Liver (tissue), 8 donors: ENCODE measurements at regions not wholly inside any gene's neighbourhood (a gene's known extent, or its start where the extent isn't known, plus 50 kb on each side); places are given as distances from the start of the nearest gene placed in this dataset.

Experiments used
- DNase-seq: peaks from one replicate; pipeline ENCODE4 v3.0.0-alpha.2; 2017; ENCODE audit warnings: low spot score
- H3K27ac ChIP-seq, 2 donors: one replicate each; pipeline ENCODE4 v1.7.0; 2013; ENCODE audit warnings: inconsistent platforms in 2 of 2, low read length in 2 of 2, control low read depth in 1 of 2, low read depth in 1 of 2, mild to moderate bottlenecking in 1 of 2
- H3K27me3 ChIP-seq, 4 donors: one replicate each; pipeline versions ENCODE4 v1.6.1 to v1.7.0; 2013; ENCODE audit warnings: low read length in 3 of 4, inconsistent platforms in 1 of 4, mild to moderate bottlenecking in 1 of 4, moderate library complexity in 1 of 4; ENCODE audit not compliant: control insufficient read depth in 4 of 4, insufficient read depth in 4 of 4
- H3K36me3 ChIP-seq, 4 donors: one replicate each; pipeline versions ENCODE4 v1.6.1 to v1.7.0; 2013; ENCODE audit warnings: low read length in 3 of 4, mild to moderate bottlenecking in 3 of 4, low read depth in 1 of 4, moderate library complexity in 1 of 4; ENCODE audit not compliant: control insufficient read depth in 4 of 4, insufficient read depth in 3 of 4
- H3K4me1 ChIP-seq, 4 donors: one replicate each; pipeline versions ENCODE4 v1.6.1 to v1.7.0; 2013; ENCODE audit warnings: low read length in 3 of 4, mild to moderate bottlenecking in 3 of 4, moderate library complexity in 1 of 4; ENCODE audit not compliant: control insufficient read depth in 4 of 4, insufficient read depth in 4 of 4
- H3K4me3 ChIP-seq, 3 donors: one replicate each; pipeline versions ENCODE4 v1.6.1 to v1.7.0; 2013; ENCODE audit warnings: low read length in 3 of 3, control low read depth in 1 of 3, low read depth in 1 of 3, mild to moderate bottlenecking in 1 of 3
- H3K9ac ChIP-seq, 2 donors: one replicate each; pipeline ENCODE4 v1.7.0; 2013; ENCODE audit warnings: low read length in 2 of 2, mild to moderate bottlenecking in 2 of 2, moderate library complexity in 2 of 2, control low read depth in 1 of 2, low read depth in 1 of 2
- H3K9me3 ChIP-seq, 4 donors: one replicate each; pipeline versions ENCODE4 v1.6.1 to v1.7.0; 2013; ENCODE audit warnings: low read length in 3 of 4; ENCODE audit not compliant: control insufficient read depth in 4 of 4
- EGR1 ChIP-seq, 2 donors: IDR thresholded peaks; 2 replicates each; pipeline ENCODE4 v1.6.1; 2016 to 2018; ENCODE audit warnings: antibody characterized with exemption in 2 of 2, low read depth in 2 of 2
- HNF4A ChIP-seq, 2 donors: conservative IDR thresholded peaks; 2 replicates each; pipeline ENCODE4 v1.6.1; 2016; ENCODE audit warnings: antibody characterized with exemption in 2 of 2, mild to moderate bottlenecking in 2 of 2
- JUND ChIP-seq, 2 donors: IDR thresholded peaks; 2 replicates each; pipeline ENCODE4 v1.6.1; 2016; ENCODE audit warnings: antibody characterized with exemption in 2 of 2
- NR2F2 ChIP-seq: IDR thresholded peaks from 2 replicates; pipeline ENCODE4 v1.6.1; 2016; ENCODE audit warnings: antibody characterized with exemption
- SP1 ChIP-seq: IDR thresholded peaks from 2 replicates; pipeline ENCODE4 v1.6.1; 2018; ENCODE audit warnings: antibody characterized with exemption, mild to moderate bottlenecking
- YY1 ChIP-seq: IDR thresholded peaks from 2 replicates; pipeline ENCODE4 v1.6.1; 2016; ENCODE audit warnings: antibody characterized with exemption, mild to moderate bottlenecking
- WGBS: extraction: QIAGEN DNeasy Blood & Tissue Kit; methylation state at CpG from one replicate; pipeline ENCODE4 v1.1.7; 2013; 5-methylcytosine and 5-hydroxymethylcytosine counted together
- TF ChIP-seq, protein P1 (sequence below): IDR thresholded peaks from 2 replicates; pipeline ENCODE4 v1.6.1; 2016; ENCODE audit warnings: antibody characterized with exemption
- TF ChIP-seq, protein P2 (sequence below): fragments of 150-350 bp; IDR thresholded peaks from 2 replicates; pipeline ENCODE4 v1.5.1; 2017; ENCODE audit warnings: improper control_type of control experiment, low read depth, low read length; ENCODE audit not compliant: missing input control
- TF ChIP-seq, protein P3 (sequence below): IDR thresholded peaks from 2 replicates; pipeline ENCODE4 v1.6.1; 2016; ENCODE audit warnings: antibody characterized with exemption
- TF ChIP-seq, protein P4 (sequence below): IDR thresholded peaks from 2 replicates; pipeline ENCODE4 v1.6.1; 2016; ENCODE audit warnings: antibody characterized with exemption, mild to moderate bottlenecking
- TF ChIP-seq, protein P5 (sequence below): IDR thresholded peaks from 2 replicates; pipeline ENCODE4 v1.6.1; 2016; ENCODE audit warnings: antibody characterized with exemption
- donor health status: healthy.
- donor health status: healthy.
- donor health status: healthy.
- donor health status: healthy.
- donor health status: healthy.

DNA sequence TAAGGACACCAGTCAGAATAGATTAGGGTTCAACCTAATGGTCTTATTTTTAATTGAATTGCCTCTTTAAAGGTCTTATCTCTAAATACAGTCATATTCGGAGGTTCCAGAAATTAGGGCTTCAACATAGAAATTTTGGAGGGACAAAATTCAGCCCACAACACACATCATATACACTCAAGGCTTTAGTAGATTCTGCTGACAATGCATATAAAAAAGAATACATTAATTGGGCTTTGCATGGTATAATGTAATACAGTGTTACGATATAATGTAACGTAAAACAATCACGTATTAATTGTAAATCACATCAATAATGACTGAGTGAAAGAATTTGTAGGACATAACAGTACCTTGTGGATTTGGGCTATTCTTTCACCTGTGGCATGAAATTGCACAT, 787.8 kb downstream of the STIM2 start:
- H3K36me3 ChIP-seq, result no peaks in the 10 kb centered on the region
- no peaks in the 10 kb centered on the region for H3K9me3 ChIP-seq
- 93% methylated on average over 4 of the region's 4 CpGs for WGBS
- no peak overlapping the region for H3K9ac ChIP-seq
- TF ChIP-seq, protein P1, sequence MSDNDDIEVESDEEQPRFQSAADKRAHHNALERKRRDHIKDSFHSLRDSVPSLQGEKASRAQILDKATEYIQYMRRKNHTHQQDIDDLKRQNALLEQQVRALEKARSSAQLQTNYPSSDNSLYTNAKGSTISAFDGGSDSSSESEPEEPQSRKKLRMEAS, result no peak
- TF ChIP-seq EGR1 (IDR thresholded peaks at IDR 0.05; ENCODE audit: low read depth in 2 of 2) (no peak), JUND (IDR thresholded peaks at IDR 0.05) (no peak), NR2F2 (no peak), YY1 (no peak)
- no peak for DNase-seq
- no peak overlapping the region for H3K4me3 ChIP-seq
- H3K27ac ChIP-seq, result no peak overlapping the region
- H3K27me3 ChIP-seq, result no peaks in the 10 kb centered on the region
- peaks cover 0 to 1% (median 1%) of the 10 kb centered on the region in 4 donors for H3K4me1 ChIP-seq

DNA sequence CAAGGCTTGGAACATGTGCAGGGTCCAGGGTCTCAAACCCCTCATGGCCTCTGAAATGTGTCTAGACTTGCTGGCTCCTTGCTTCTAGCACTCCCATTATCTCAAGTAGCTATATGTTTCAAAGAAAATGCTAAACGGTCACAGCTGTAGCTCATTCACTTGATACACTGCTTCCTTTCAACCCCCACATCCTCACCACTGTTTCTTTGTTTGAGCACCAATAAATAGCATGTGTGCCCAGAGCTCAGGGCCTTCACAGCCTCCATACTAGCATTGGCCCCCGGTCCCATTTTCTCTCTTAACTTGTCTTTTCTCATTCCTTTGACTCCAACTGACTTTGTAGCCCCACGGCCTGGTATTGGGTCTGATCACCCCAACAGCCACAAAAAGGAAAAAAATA, 801.8 kb downstream of the STIM2 start:
- no peak for DNase-seq
- no peaks in the 10 kb centered on the region for H3K27me3 ChIP-seq
- H3K4me3 ChIP-seq, result no peak overlapping the region
- H3K27ac ChIP-seq, result no peak overlapping the region
- TF ChIP-seq SP1, result no peak
- TF ChIP-seq HNF4A (conservative IDR thresholded peaks at IDR 0.05), result no peak
- TF ChIP-seq, protein P2, sequence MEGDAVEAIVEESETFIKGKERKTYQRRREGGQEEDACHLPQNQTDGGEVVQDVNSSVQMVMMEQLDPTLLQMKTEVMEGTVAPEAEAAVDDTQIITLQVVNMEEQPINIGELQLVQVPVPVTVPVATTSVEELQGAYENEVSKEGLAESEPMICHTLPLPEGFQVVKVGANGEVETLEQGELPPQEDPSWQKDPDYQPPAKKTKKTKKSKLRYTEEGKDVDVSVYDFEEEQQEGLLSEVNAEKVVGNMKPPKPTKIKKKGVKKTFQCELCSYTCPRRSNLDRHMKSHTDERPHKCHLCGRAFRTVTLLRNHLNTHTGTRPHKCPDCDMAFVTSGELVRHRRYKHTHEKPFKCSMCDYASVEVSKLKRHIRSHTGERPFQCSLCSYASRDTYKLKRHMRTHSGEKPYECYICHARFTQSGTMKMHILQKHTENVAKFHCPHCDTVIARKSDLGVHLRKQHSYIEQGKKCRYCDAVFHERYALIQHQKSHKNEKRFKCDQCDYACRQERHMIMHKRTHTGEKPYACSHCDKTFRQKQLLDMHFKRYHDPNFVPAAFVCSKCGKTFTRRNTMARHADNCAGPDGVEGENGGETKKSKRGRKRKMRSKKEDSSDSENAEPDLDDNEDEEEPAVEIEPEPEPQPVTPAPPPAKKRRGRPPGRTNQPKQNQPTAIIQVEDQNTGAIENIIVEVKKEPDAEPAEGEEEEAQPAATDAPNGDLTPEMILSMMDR, result no peak
- TF ChIP-seq, protein P3, sequence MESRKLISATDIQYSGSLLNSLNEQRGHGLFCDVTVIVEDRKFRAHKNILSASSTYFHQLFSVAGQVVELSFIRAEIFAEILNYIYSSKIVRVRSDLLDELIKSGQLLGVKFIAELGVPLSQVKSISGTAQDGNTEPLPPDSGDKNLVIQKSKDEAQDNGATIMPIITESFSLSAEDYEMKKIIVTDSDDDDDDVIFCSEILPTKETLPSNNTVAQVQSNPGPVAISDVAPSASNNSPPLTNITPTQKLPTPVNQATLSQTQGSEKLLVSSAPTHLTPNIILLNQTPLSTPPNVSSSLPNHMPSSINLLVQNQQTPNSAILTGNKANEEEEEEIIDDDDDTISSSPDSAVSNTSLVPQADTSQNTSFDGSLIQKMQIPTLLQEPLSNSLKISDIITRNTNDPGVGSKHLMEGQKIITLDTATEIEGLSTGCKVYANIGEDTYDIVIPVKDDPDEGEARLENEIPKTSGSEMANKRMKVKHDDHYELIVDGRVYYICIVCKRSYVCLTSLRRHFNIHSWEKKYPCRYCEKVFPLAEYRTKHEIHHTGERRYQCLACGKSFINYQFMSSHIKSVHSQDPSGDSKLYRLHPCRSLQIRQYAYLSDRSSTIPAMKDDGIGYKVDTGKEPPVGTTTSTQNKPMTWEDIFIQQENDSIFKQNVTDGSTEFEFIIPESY, result no peak
- TF ChIP-seq, protein P4, sequence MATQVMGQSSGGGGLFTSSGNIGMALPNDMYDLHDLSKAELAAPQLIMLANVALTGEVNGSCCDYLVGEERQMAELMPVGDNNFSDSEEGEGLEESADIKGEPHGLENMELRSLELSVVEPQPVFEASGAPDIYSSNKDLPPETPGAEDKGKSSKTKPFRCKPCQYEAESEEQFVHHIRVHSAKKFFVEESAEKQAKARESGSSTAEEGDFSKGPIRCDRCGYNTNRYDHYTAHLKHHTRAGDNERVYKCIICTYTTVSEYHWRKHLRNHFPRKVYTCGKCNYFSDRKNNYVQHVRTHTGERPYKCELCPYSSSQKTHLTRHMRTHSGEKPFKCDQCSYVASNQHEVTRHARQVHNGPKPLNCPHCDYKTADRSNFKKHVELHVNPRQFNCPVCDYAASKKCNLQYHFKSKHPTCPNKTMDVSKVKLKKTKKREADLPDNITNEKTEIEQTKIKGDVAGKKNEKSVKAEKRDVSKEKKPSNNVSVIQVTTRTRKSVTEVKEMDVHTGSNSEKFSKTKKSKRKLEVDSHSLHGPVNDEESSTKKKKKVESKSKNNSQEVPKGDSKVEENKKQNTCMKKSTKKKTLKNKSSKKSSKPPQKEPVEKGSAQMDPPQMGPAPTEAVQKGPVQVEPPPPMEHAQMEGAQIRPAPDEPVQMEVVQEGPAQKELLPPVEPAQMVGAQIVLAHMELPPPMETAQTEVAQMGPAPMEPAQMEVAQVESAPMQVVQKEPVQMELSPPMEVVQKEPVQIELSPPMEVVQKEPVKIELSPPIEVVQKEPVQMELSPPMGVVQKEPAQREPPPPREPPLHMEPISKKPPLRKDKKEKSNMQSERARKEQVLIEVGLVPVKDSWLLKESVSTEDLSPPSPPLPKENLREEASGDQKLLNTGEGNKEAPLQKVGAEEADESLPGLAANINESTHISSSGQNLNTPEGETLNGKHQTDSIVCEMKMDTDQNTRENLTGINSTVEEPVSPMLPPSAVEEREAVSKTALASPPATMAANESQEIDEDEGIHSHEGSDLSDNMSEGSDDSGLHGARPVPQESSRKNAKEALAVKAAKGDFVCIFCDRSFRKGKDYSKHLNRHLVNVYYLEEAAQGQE, result no peak
- TF ChIP-seq, protein P5, sequence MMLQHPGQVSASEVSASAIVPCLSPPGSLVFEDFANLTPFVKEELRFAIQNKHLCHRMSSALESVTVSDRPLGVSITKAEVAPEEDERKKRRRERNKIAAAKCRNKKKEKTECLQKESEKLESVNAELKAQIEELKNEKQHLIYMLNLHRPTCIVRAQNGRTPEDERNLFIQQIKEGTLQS, result no peak
- H3K9ac ChIP-seq, result no peak overlapping the region
- no peaks in the 10 kb centered on the region for H3K9me3 ChIP-seq
- H3K4me1 ChIP-seq, result no peaks in the 10 kb centered on the region
- 68% methylated on average over 3 of the region's 3 CpGs for WGBS
- no peaks in the 10 kb centered on the region for H3K36me3 ChIP-seq
